G401.6 (cell line): ENCODE measurements at regions not wholly inside any gene's neighbourhood (a gene's known extent, or its start where the extent isn't known, plus 50 kb on each side); places are given as distances from the start of the nearest gene placed in this dataset.
"Not testable (repeated sequence)": the region's sequence is repeated elsewhere in the genome, so short reads cannot be mapped to it uniquely, and the experiment has no call there.

ENCODE experiments used
- FAIRE-seq: peaks from 2 replicates; lab custom pipeline; 2012; peaks lifted over from hg19 to GRCh38; lab: Jason Lieb, UNC

DNA sequence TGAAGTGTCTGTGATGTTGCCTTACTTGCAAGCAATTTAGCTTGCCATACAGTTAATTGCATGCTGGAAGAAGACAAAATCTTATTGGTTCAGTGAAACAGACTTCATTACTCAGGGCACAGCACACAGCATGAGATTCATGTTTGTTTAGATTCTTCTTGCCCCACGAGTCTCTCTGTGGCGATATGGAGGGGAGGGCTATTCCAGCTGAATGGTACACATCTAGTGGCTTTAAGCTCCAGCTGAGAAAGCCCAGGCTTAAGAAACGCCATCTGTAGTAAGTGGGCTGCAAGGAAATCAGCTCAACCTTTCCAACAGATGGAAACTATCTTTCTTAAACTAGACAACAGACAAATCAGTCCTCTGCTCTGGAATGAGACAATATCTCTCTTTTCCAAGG, 1022.0 kb downstream of the NCAM2 start:
- FAIRE-seq: no peak

DNA sequence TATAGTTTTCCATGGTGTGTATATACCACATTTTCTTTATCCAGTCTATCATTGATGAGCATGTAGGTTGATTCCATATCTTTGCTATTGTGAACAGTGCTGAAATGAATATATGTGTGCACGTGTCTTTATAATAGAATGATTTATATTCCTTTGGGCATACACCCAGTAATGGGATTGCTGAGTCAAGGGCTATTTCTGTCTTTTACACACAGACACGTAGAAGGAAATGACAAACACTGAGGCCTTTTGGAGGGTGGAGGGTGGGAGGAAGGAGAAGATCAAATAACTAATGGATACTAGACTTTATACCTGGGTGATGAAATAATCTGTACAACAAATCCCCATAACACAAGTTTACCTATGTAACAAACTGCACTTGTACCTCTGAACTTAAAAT, 1025.7 kb downstream of the NCAM2 start:
- FAIRE-seq: not testable (repeated sequence)

DNA sequence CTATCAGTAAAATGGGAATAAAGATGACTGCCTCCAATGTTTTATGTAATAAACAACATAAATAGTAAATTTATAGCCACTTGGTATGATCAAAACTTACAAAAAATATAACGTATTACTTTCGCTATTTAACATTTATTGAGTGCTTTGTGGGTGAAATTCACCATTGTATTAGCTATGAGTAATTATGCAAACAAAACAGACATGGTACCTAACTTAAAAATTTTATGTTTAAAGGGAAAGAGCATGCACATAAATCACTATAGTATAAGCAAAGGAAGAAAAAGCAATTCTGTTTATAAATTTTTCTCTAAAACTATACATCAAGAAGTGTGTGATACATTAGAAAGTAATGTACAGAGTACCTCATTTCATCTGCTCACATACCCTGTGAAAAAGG, 1046.2 kb downstream of the NCAM2 start:
- FAIRE-seq: no peak

DNA sequence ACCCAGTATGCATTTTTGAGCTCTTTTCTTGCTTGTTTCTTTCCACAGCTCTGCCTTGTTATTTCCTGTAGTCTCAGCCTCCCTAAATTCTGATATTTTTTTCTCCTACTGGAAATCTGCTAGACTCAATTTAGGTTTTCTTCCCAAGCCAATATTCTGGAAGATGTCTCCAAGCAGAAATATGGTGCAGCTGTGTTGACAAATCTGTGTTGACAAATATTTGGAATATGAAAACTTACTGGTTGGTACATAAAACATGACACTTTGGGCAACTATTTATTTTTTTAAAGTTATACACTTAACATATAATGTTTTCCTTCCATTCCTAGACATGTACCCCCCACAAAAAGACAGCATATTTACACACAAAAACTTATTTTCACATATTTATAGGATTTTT, 1048.4 kb downstream of the NCAM2 start:
- no peak for FAIRE-seq

DNA sequence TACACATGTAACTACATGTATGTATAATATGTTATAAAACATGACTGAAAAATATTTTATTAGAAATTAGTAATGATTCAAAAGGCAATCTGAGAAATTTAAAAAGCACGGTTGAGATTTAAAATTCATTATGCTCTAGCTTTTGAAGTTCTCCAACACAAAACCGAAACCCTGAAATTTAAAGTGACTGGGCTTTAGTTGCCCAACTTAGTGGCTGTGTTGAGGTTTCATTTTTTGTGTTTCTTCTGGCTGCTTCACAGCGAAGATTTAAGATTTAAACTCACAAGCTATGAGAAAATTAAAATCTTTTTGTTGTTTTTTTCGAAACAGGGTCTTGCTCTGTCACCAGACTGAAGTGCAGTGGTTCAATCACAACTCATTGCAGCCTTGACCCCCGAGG, 1058.7 kb downstream of the NCAM2 start:
- FAIRE-seq: no peak

DNA sequence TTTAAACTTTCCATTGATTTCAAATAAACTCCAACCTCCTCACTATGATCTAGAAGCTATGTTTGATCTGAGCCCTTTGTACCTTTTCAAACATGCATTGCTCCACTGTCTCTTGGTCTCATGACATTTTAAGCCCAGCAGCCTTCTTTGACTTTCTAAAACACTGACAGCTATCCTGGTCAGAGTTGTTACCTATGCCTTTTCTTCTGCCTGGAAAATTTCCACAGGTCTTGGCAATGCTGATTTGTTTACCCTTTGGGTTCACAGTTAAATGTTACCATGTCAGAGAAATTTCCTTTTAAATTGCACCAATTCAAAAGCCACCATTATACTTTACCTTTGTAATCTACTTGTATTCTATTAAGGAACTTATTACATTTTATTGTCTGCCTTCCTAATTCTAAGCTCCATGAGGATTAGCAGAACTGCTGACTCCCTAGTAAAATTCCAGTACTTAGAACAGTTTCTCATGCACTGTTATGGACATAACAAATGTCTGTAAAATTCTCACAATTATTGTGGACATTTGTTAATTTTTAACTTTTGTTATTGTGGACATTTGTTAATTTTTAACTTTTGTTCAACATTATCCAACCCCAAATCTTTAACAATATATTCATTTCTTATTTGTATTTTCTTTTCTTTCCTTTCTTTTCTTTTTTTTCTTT, 1064.4 kb downstream of the NCAM2 start:
- no peak for FAIRE-seq

DNA sequence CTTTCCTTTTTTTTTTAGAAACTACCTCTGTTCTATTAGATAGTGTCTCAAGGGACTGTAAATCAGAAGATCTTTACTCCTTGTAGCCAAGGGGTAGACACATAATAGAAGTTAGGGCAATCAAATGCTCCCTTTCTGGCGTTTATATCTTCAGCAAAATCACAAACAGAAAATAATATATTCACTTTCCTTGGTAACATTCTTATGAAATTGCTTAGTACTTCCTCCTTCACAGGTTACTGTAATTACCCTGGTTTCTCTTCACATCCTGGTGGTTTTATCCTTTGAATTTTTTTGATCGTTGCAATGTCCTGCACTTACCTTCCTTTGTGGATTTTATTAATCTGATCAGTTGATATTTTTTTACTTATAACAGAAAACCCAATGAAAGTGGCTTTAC, 1064.9 kb downstream of the NCAM2 start:
- FAIRE-seq: no peak

DNA sequence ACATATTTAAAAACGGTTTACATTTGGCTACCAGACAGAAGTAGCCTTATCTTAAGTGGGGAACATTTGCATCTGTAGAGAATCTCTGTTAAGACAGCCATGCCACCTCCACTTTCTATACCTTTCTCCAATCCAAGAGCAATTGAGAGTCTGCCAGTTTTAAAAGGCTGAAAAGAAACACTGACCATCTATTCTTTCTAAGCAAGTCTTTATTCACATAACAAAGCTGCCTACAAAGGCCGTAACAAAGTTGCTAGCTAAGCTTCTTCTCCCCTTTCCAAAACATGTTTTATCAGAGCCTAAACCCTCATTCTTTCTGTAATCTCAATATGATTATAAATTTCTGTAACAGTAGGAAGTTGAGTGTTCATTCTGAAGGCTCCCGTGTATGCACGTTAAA, 1078.3 kb downstream of the NCAM2 start:
- FAIRE-seq: no peak

DNA sequence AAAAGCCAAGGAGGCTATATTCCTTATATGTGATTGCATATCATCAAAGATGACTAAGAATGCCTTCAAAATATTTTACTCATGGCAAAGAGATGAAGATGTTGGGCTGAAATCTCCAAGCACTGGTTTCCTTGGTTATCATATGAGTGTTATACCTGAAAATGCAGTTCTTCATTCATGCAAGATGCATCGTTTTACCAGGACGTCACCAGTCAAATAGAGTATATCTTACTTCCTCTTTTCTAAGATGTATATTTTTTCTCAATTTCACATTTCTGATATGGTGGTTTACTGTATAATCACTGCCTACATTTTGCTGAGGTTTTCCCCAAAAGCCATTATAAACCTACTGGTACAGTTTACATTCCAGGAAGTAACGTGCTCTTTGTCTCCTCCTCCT, 1085.7 kb downstream of the NCAM2 start:
- no peak for FAIRE-seq

DNA sequence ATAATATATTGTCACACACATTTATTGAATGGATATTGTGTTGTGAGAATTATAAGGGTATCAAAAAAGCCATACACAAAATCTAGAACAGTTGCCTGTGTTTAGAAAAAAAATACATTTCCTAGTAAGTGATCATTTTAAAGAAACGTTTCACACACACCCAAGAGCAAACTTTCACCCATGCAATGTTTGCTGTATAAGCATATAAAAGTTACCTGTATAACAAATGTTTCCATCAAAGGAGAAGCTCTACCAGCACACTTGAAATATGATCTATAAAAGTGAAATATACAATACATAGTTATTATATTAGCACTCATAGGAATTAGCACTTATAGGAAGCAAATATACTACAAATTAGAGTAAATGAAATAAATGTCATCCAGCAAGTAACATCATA, 1098.1 kb downstream of the NCAM2 start:
- FAIRE-seq: no peak

DNA sequence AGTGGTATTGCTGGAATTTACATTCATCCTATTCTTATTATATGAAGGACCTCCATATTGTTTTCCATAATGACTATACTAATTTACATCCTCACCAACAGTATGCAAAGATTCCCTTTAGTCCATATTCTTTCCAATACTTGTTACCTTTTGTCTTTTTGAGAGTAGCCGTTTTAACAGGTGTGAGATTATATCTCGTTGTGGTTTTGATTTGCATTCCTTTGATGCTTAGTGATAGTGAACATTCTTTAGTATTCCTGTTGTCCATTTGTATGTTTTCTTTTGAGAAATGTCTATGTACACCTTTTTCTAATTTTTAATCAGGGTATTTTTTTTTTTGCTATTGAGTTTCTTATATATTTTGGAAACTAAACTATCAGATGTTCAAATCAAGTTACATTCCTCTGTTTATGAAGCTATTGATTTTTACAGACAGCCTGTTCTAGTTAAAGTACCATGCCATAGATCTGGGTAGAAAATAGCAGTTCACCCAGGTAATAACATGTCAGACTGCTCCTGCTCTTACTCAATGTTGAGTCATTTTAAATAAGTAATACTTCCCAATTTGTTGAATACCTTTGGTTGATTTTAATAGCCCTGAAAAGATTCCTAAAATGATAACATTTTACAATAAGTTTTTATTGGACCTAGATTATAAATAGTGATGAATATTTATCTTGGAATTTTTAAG, 1108.7 kb downstream of the NCAM2 start:
- FAIRE-seq: no peak

DNA sequence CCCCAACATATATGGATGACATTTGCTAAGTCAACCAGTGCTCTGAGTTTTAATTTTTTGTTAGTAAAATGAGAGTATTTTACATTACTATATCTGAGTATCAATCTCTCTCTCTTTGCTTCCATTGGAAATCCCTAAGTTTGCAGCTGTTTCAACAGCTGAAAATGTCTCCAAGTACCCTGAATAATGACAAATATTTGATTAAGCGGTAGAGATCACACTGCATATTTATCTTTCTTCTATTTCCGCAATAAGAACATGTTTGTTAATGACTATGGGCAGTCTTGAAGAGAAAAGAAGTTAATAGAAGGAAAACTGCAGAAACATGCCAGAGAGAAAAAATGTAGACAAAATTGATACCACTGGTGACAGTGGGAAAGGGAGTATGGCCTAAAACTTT, 1117.5 kb downstream of the NCAM2 start:
- no peak for FAIRE-seq

DNA sequence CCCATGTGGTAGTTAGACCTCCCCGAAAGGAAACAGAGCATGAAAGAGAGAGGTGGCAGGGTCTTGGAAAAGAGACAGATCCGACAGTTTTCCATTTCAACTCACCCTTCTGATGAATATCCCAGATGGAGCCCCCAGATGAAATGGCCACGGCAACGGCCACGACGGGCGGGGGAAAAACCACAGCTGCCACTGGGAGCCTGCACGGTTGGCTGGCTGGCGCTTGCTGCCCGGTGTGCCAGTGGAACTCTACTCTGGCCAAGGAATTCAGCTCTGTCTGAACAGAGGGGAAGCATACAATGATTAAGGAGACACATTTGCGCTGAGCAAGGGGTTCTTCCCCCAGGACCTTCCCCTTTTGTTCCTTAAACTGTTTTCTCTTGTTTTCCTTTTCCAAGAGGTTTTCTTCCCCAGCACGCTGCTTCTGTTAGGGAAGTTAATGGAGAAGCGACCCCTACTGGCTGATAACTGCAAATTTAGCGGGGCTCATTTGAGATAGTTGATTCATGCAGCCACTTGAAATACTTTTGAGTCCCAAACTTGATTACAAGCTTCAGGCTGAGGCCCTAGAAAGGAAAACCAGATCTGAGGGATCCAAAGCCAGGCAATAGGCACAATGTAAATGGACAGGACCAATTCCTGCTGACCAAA, 1122.5 kb downstream of the NCAM2 start:
- no peak for FAIRE-seq

DNA sequence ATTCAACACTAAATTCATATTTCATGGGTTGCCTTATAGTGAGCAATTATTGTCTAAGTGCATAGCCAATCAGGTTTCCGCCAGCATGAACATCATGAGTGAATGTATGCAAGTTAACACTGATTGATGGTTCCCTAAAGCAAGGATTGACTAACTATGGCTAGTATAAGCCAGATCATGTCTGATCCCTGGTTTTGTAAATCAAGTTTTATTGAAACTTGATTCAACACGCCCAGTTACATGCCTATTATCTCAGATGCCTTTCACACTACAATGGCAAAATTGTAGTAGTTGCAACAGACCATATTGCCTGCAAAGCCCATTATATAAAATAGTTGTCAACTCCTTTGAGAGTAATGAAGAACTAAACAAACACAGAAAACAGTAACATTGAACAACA, 1127.4 kb downstream of the NCAM2 start:
- FAIRE-seq: no peak

DNA sequence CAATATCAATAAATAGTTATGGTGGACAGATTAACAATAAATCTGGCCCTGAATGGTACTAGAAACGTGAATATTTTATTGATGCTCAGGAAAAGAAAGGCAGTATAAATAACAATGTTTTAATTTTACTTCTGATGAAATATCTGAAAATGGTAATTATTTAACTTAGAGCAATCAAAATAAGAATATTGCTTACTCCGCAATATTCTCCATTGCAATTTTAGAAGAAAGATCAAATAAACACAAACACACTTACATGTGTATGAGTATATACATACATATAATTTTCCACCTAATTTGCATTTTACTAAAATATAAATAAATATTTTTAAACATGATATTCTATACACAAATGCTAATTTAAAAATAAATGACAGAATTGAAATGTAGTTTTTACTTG, 1130.5 kb downstream of the NCAM2 start:
- peak; percentile 71 for FAIRE-seq

DNA sequence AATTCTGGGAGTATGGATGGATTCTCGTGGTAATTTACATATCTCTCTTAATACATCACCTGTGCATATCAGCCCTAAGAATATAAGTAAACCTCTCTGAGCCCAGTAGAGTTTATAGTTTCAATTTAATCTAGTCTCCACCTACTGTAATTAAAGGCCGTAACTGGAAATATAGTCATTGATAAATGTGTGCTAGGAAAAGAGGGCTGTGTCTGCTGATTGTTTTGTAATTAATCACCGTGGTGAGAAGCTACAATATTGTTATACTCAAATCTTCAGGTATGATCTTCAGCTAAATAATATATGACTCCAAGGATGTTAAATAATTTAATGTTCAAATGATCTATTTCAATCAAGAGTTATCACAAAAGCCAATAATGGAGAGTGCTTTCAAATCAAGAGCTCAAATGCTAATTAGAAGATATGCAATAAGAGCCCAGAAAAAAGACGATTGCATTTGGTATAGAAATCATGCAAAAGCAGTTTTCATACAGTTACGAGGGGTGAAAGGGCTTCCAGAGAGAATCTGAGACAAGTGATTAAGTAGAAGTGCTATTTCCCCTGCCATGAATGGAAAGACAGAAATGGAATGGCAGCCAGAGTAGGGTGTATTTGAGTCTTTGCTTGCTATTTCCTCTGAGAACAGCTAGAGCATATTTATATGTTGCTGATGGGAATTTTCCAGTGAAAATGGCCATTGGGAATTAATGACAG, 1134.3 kb downstream of the NCAM2 start:
- FAIRE-seq: no peak

DNA sequence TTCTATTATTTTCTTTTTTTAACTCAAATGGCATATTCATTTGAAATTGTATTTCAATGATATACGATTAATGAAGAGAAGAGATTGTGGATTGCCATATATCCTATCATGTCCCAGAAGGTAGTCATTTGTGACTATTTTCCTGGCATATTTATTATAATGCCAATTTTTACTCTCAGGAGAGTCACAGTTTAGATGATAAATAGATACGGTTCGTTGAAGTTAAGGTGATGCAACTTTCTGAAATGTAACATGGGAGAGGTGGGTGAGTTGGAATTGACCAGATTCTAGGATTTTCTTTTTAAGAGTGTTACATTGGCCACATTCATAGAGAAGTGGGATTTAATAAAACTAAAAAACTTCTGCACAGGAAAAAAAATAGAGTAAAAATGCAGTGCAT, 1138.5 kb downstream of the NCAM2 start:
- FAIRE-seq: no peak

DNA sequence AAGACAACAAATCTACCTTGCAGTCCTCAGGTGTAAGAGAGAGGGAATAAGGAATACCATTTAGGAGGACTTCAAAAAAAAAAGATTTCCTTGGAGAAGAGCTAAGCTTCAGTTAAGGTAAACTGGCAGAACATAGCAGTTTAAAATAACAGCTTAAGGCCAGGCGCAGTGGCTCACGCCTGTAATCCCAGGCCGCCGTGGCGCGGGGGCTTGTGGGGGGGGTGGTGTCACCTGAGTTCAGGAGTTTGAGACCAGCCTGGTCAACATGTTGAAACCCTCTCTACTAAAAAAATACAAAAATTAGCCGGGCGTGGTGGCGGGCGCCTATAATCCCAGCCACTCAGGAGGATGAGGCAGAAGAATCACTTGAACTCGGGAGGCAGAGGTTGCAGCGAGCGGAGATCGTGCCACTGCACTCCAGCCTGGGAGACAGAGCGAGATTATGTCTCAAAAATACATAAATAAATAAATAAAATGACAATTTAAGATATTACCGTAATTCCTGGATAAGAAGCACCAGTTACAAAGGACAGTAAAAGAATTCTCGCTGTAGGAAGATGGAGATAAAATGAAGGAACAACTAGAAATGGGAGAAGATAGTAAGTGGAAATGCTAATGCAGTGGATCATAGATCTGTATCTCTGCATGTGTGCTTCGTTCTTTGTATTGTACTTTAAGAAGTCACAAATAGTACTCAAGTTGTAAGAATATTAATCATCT, 1140.2 kb downstream of the NCAM2 start:
- no peak for FAIRE-seq

DNA sequence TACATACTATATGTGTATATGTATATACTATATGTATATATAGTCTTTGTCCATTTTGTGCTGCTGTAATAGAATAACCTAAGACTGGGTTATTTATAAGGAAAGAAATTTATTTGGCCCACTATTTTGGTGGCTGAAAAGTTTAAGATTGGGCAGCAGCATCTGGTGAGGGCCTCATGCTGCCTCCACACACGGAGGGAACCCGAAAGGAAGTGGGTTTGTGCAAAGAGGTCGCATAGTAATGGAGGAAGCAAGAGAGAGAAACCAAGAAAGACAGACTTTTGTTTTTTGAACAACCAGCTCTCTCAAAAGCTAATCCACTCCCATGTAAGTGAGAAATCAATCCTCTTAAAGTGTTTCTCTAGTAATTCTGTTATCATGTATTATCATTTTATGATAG, 1147.3 kb downstream of the NCAM2 start:
- FAIRE-seq: no peak

DNA sequence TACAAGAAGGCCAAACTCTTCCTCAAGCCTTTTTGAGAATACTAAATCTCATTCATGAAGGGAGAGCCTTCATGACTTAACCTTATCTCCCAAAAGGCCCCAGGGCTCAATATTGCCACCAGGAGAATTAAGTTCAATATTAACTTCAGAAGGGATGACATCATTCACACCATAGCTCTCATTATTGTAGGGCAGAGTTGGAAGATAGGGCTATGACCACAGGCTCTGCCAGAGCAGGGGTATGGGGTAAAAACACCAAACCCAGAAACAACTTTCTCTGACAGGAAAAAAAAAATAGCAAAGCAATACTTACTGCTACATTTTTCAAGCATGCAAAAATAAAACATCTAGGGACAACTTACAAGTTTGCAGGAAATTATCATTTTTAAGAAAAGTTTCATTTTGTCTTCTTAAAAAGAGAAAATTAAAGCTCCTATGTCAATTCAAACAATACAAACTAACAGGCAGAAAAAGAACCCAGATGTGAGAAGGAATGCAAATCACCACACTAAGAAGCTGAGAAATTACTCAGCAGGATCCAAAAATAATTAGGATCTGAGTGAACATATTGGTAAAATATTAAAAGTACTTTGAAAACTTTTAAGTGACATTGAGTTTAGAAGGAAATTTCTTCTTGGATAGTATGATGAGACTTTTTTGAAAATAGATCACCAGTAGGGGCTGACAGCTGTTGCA, 1156.5 kb downstream of the NCAM2 start:
- FAIRE-seq: no peak

DNA sequence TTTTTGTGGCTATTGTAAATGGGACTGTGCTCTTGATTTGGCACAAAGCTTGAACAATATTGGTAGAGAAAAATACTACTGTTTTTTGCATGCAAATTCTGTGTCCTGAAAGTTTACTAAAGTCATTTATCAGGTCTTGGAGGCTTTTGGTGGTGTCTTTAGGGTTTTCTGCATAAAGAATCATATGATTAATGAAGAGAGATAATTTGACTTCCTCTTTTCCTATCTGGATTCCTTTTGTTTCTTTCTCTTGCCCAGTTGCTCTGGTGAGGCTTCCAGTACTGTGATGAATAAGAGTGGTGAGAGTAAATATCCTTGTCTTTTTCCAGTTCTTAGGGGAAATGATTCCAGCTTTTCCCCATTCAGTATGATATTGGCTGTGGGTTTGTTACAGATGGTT, 1166.7 kb downstream of the NCAM2 start:
- no peak for FAIRE-seq

DNA sequence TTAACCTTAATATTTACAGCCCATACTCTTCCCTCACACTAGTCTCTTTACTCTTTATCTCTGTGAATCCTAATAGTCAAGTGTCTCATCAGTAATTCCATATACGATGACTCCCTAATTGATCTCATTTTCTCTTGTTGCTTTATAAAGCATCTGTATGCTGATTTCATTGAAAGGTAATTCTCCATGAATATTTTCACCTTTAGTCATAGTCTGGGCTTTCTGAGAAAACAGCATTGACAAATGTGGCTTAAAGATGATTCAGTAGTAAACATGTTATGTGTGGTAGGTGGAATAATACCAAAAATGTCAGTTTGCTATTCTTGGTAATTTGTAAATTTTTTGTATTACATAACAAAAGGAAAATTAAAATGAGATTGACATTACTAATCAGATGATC, 1176.5 kb downstream of the NCAM2 start:
- FAIRE-seq: no peak
